ENCODE measurements at regions not wholly inside any gene's neighbourhood (a gene's known extent, or its start where the extent isn't known, plus 50 kb on each side); places are given as distances from the start of the nearest gene placed in this dataset. TPM values are rescaled to one million over a fixed set of nuclear protein-coding genes. Genes with fewer than 3 reads are reported as not detected.
"Not testable (repeated sequence)": the region's sequence is repeated elsewhere in the genome, so short reads cannot be mapped to it uniquely, and the experiment has no call there.

DNA sequence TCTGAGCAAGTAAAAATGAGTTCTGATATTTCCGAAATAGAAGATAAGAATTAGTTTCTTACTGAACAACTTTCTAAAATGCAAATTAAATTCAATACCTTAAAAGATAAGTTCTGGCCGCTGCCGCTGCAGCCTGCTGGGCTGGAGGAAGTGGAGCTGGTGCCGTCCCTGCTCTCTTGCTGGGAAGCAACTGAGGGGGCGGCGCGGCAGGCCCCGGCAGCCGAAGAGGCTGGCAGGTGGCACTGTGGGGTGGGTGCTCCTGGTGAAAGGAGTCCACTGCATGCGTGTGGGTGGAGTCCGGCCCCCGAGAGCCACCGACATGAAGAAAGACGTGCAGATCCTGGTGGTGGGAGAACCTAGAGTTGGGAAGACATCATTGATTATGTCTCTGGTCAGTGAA, 89.5 kb upstream of the ZNF519 start:
- Histone ChIP-seq H3K27me3 (no peaks in the 10 kb centered on the region), H3K36me3 (replicated peaks in 1 of 2; ENCODE audit: insufficient read depth in 1 of 2, low read depth in 2 of 2) (no peaks in the 10 kb centered on the region), H3K4me1 (peaks cover 3% of the 10 kb centered on the region), H3K9me3 (no peaks in the 10 kb centered on the region), H3K27ac (no peak overlapping the region), H3K4me3 (no peak overlapping the region)
- no peak for TF ChIP-seq POLR2A (IDR thresholded peaks at IDR 0.05)
- TF ChIP-seq, protein P1, sequence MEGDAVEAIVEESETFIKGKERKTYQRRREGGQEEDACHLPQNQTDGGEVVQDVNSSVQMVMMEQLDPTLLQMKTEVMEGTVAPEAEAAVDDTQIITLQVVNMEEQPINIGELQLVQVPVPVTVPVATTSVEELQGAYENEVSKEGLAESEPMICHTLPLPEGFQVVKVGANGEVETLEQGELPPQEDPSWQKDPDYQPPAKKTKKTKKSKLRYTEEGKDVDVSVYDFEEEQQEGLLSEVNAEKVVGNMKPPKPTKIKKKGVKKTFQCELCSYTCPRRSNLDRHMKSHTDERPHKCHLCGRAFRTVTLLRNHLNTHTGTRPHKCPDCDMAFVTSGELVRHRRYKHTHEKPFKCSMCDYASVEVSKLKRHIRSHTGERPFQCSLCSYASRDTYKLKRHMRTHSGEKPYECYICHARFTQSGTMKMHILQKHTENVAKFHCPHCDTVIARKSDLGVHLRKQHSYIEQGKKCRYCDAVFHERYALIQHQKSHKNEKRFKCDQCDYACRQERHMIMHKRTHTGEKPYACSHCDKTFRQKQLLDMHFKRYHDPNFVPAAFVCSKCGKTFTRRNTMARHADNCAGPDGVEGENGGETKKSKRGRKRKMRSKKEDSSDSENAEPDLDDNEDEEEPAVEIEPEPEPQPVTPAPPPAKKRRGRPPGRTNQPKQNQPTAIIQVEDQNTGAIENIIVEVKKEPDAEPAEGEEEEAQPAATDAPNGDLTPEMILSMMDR (IDR thresholded peaks at IDR 0.05): no peak
- ATAC-seq (no peak), DNase-seq (no peak)
- WGBS, 2 donors: 59 to 60% methylated on average over 14 of the region's 14 CpGs
- intact Hi-C loops (cut with DNase I): no loop called here

DNA sequence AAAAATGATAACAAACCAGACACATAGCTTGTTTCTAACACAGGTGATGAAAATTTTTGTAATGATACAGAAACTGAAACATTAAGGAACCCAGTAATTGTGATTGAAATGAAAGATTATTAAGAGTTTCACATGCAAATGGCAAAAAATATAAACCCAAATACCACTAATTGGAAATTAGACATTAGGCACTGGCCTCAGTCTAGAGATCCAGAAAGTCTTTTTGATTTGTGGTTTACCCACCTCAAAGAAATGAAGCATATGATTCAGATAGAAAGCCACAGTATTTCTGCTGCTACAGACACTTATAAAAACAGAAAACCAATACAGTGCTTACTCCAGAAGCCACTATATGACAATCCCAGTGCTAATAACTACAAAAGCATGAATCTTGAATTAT, 83.7 kb upstream of the ZNF519 start:
- H3K9me3 ChIP-seq; H3K27ac ChIP-seq; ATAC-seq; intact Hi-C loops (cut with DNase I); H3K27me3 ChIP-seq; DNase-seq; H3K4me3 ChIP-seq; H3K4me1 ChIP-seq; H3K36me3 ChIP-seq (replicated peaks in 1 of 2; ENCODE audit: insufficient read depth in 1 of 2, low read depth in 2 of 2): not testable (repeated sequence)

DNA sequence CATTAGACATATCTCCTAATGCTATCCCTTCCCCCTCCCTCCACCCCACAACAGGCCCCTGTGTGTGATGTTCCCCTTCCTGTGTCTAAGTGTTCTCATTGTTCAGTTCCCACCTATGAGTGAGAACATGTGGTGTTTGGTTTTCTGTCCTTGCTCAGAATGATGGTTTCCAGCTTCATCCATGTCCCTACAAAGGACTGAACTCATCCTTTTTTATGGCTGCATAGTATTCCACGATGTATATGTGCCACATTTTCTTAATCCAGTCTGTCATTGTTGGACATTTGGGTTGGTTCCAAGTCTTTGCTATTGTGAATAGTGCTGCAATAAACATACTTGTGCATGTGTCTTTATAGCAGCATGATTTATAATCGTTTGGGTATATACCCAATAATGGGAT, 71.2 kb upstream of the ZNF519 start:
- H3K4me1 ChIP-seq; H3K9me3 ChIP-seq; H3K4me3 ChIP-seq; DNase-seq; ATAC-seq; H3K36me3 ChIP-seq (replicated peaks in 1 of 2; ENCODE audit: insufficient read depth in 1 of 2, low read depth in 2 of 2); intact Hi-C loops (cut with DNase I); H3K27me3 ChIP-seq; H3K27ac ChIP-seq: not testable (repeated sequence)
- 70 to 71% methylated on average over 2 of the region's 2 CpGs for WGBS, 2 donors

DNA sequence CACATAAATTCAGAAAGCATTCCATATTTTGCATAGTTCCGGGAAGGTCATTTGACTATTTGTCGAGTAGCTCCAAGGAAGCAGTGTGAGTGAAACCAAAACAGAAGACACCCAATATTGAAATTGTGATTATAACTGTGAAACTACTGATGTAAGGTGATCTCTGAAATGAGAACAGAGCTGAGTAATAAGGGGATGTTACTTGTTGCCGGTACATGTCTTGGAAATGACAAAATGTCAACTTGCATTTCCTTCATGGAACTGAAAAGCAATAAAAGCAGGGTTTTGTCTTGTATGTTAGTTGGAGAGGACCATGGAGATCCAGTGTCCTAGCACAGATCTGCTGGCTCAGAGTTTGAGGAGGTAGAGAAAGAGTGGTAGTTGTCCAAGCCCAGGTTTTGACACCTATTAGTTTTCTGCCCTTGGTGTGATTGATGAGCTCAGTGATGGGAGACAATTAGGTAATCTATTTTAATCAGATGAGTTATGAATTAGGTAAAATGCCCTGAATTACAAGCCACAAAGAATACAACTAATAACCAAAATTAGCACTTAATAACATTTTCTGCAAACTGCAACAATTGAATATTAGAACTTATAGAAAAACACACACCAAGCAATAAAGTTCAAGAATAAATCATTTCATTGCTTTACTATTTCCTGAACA, 58.7 kb upstream of the ZNF519 start:
- DNase-seq; H3K36me3 ChIP-seq (replicated peaks in 1 of 2; ENCODE audit: insufficient read depth in 1 of 2, low read depth in 2 of 2); H3K4me1 ChIP-seq; H3K27me3 ChIP-seq; H3K9me3 ChIP-seq; intact Hi-C loops (cut with DNase I); H3K27ac ChIP-seq; H3K4me3 ChIP-seq; ATAC-seq: not testable (repeated sequence)
- WGBS, 2 donors: 71 to 74% methylated on average over 3 of the region's 3 CpGs

DNA sequence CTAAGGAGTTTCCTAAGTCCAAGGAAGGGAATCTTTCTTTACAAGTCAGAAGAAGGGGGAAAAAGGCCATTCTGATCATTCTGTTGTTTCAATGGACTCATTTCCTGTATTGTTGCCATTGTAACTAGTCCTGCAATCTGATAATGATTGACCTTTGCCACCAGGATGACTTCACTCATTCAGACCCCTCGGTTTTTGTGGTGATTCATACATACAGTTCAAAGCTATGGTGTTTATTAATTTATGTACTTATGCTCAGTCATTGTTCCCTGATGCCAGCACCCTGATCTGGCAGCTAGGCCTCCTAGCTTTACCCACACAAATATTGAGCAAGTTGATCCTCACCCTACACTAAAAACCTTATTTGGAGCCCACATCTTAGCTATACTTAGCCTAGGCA, 57.6 kb upstream of the ZNF519 start:
- no peak for ATAC-seq
- no peaks in the 10 kb centered on the region for H3K36me3 ChIP-seq (replicated peaks in 1 of 2; ENCODE audit: insufficient read depth in 1 of 2, low read depth in 2 of 2)
- no peaks in the 10 kb centered on the region for H3K9me3 ChIP-seq
- intact Hi-C loops (cut with DNase I): no loop called here
- no peaks in the 10 kb centered on the region for H3K27me3 ChIP-seq
- 35 to 38% methylated on average over 1 of the region's 1 CpG for WGBS, 2 donors
- H3K27ac ChIP-seq: no peak overlapping the region
- DNase-seq: no peak
- no peaks in the 10 kb centered on the region for H3K4me1 ChIP-seq
- TF ChIP-seq, protein P1 (IDR thresholded peaks at IDR 0.05): no peak
- no peak for TF ChIP-seq POLR2A (IDR thresholded peaks at IDR 0.05)
- H3K4me3 ChIP-seq: no peak overlapping the region

DNA sequence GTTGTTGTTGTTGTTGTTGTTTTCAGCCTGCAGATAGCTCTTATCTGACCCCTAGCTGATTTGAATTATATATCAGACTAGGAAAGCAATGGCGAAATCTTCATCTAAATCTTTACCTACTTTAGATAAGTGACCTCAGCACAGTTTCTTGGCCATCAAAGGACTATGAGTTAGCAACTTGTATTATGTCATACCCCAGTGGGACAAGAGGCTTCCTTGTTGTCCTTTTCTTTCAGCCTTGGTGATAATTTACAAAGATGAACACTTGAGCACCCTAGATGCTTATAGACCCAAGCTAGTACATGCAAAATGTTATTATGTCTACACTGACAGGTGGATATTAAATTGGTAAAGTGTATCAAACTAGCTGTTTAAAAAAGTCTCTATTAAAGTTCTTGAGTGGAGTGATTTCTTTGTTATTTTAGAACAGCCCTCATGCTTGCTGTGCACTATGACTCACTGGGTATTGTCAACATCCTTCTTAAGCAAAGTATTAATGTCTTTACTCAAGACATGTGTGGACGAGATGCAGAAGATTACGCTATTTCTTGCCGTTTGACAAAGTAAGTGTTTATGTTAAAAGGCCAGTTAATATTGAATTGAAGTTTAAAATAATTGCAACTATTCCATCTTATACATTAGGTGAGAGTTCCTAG, 56.6 kb upstream of the ZNF519 start:
- WGBS, 2 donors: 75 to 76% methylated on average over 4 of the region's 4 CpGs
- DNase-seq; H3K4me3 ChIP-seq; H3K4me1 ChIP-seq; H3K36me3 ChIP-seq (replicated peaks in 1 of 2; ENCODE audit: insufficient read depth in 1 of 2, low read depth in 2 of 2); H3K27me3 ChIP-seq; intact Hi-C loops (cut with DNase I); H3K9me3 ChIP-seq; ATAC-seq; H3K27ac ChIP-seq: not testable (repeated sequence)

Small RNA genes in the stretch of these regions (small RNA-seq; reads per million reads assigned to genes)
- not detected for gene RNU6-316P
